ENCODE measurements at regions not wholly inside any gene's neighbourhood (a gene's known extent, or its start where the extent isn't known, plus 50 kb on each side); places are given as distances from the start of the nearest gene placed in this dataset.

GRCh38 chr9:106620866-106621265 lies 242.1 kb upstream of the ZNF462 start:
- no peak for DNase-seq (ENCODE audit: low spot score)
- Histone ChIP-seq H3K4me1 (replicated peaks) (no peaks in the 10 kb centered on the region), H3K4me3 (no peak overlapping the region), H3K36me3 (no peaks in the 10 kb centered on the region), H3K27ac (no peak overlapping the region), H3K9me3 (no peaks in the 10 kb centered on the region), H3K27me3 (replicated peaks; ENCODE audit: insufficient read depth) (no peaks in the 10 kb centered on the region)
- 89% methylated on average over 4 of the region's 4 CpGs for WGBS
- intact Hi-C loops (cut with DNase I): no loop called here
- no peak for TF ChIP-seq CTCF (IDR thresholded peaks at IDR 0.05)
- TF ChIP-seq POLR2AphosphoS5 (IDR thresholded peaks at IDR 0.05): no peak
- no peak for TF ChIP-seq POLR2A (IDR thresholded peaks at IDR 0.05)

GRCh38 chr9:106621313-106622163 lies 241.4 kb upstream of the ZNF462 start:
- Histone ChIP-seq H3K36me3 (no peaks in the 10 kb centered on the region), H3K27me3 (replicated peaks; ENCODE audit: insufficient read depth) (no peaks in the 10 kb centered on the region), H3K4me3 (no peak overlapping the region), H3K9me3 (no peaks in the 10 kb centered on the region), H3K4me1 (replicated peaks) (no peaks in the 10 kb centered on the region), H3K27ac (no peak overlapping the region)
- WGBS: 72% methylated on average over 14 of the region's 14 CpGs
- intact Hi-C loops (cut with DNase I): no loop called here
- no peak for DNase-seq (ENCODE audit: low spot score)
- TF ChIP-seq POLR2A (IDR thresholded peaks at IDR 0.05) (no peak), POLR2AphosphoS5 (IDR thresholded peaks at IDR 0.05) (no peak), CTCF (IDR thresholded peaks at IDR 0.05) (no peak)

- no peaks in the 10 kb centered on the region for H3K4me1 ChIP-seq (replicated peaks)
Measured at GRCh38 chr9:106622164-106622487, 240.8 kb upstream of the ZNF462 start.

GRCh38 chr9:106623558-106623957 lies 239.4 kb upstream of the ZNF462 start:
- no peaks in the 10 kb centered on the region for H3K36me3 ChIP-seq
- no peaks in the 10 kb centered on the region for H3K27me3 ChIP-seq (replicated peaks; ENCODE audit: insufficient read depth)
- no peak for DNase-seq (ENCODE audit: low spot score)
- TF ChIP-seq POLR2A (IDR thresholded peaks at IDR 0.05) (no peak), CTCF (IDR thresholded peaks at IDR 0.05) (no peak), POLR2AphosphoS5 (IDR thresholded peaks at IDR 0.05) (no peak)
- H3K4me1 ChIP-seq (replicated peaks): no peaks in the 10 kb centered on the region
- H3K4me3 ChIP-seq: no peak overlapping the region
- WGBS: 77% methylated on average over 5 of the region's 5 CpGs
- no peak overlapping the region for H3K27ac ChIP-seq
- H3K9me3 ChIP-seq: no peaks in the 10 kb centered on the region
- intact Hi-C loops (cut with DNase I): no loop called here

More at GRCh38 chr9:106622164-106622487, 240.8 kb upstream of the ZNF462 start:
- no peaks in the 10 kb centered on the region for H3K36me3 ChIP-seq
- H3K4me3 ChIP-seq: no peak overlapping the region
- intact Hi-C loops (cut with DNase I): no loop called here
- no peak overlapping the region for H3K27ac ChIP-seq
- DNase-seq (ENCODE audit: low spot score): no peak
- 78% methylated on average over 10 of the region's 10 CpGs for WGBS
- H3K27me3 ChIP-seq (replicated peaks; ENCODE audit: insufficient read depth): no peaks in the 10 kb centered on the region
- TF ChIP-seq POLR2AphosphoS5 (IDR thresholded peaks at IDR 0.05) (no peak), CTCF (IDR thresholded peaks at IDR 0.05) (no peak), POLR2A (IDR thresholded peaks at IDR 0.05) (no peak)
- H3K9me3 ChIP-seq: no peaks in the 10 kb centered on the region

GRCh38 chr9:106625259-106625789 lies 237.6 kb upstream of the ZNF462 start:
- no peak for DNase-seq (ENCODE audit: low spot score)
- intact Hi-C loops (cut with DNase I): no loop called here
- WGBS: 90% methylated on average over 3 of the region's 3 CpGs
- H3K27me3 ChIP-seq (replicated peaks; ENCODE audit: insufficient read depth): no peaks in the 10 kb centered on the region
- no peak overlapping the region for H3K4me3 ChIP-seq
- no peaks in the 10 kb centered on the region for H3K36me3 ChIP-seq
- no peak for TF ChIP-seq POLR2AphosphoS5 (IDR thresholded peaks at IDR 0.05)
- TF ChIP-seq POLR2A (IDR thresholded peaks at IDR 0.05): no peak
- no peak for TF ChIP-seq CTCF (IDR thresholded peaks at IDR 0.05)
- no peaks in the 10 kb centered on the region for H3K9me3 ChIP-seq
- no peaks in the 10 kb centered on the region for H3K4me1 ChIP-seq (replicated peaks)
- H3K27ac ChIP-seq: no peak overlapping the region
